ENCODE measurements at regions not wholly inside any gene's neighbourhood (a gene's known extent, or its start where the extent isn't known, plus 50 kb on each side); places are given as distances from the start of the nearest gene placed in this dataset.

- no peak for DNase-seq
Measured at GRCh38 chr10:20958764-20959163, 61.7 kb upstream of the NEBL start.

GRCh38 chr10:20958225-20958624 lies 61.1 kb upstream of the NEBL start:
- no peak for DNase-seq

GRCh38 chr10:20957744-20958143 lies 60.6 kb upstream of the NEBL start:
- DNase-seq = no peak

- DNase-seq = no peak
Measured at GRCh38 chr10:20956843-20957242, 59.7 kb upstream of the NEBL start.

- DNase-seq = peak; percentile 80
Measured at GRCh38 chr10:20955355-20955893, 58.3 kb upstream of the NEBL start.

- DNase-seq = no peak
Measured at GRCh38 chr10:20954519-20954918, 57.4 kb upstream of the NEBL start.

GRCh38 chr10:20953120-20953519 lies 56.0 kb upstream of the NEBL start:
- DNase-seq = no peak

GRCh38 chr10:20949967-20950366 lies 52.9 kb upstream of the NEBL start:
- DNase-seq = no peak

- no peak for DNase-seq
Measured at GRCh38 chr10:20948686-20949327, 51.7 kb upstream of the NEBL start.
